ENCODE measurements at regions not wholly inside any gene's neighbourhood (a gene's known extent, or its start where the extent isn't known, plus 50 kb on each side); places are given as distances from the start of the nearest gene placed in this dataset.

DNA sequence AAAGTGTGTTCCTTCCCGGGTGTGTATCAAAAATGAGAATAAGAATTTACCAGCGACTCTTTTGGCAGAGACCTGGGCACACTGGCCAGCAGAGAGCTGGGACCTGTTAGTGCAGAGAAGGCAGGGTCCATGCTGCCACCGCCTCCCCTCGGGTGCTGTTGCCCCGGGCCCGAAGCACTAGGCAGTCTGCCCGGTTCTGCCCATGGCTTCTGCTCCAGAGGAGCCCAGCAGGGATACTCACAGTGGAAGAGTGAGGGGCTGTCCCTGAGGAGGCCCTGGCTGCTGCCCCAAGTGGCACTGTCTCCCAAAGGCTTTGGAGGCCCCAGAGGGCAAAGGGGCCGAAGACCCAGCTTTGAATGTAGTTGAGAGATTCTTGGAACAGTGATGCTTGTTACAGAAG lies 80.5 kb downstream of the MIS18A start:
- Histone ChIP-seq H3K36me3 (no peaks in the 10 kb centered on the region), H3K4me3 (no peak overlapping the region), H3K4me1 (no peaks in the 10 kb centered on the region), H3K27me3 (ENCODE audit: low read depth) (no peaks in the 10 kb centered on the region), H3K27ac (replicated peaks) (no peak overlapping the region), H3K9me3 (replicated peaks) (no peaks in the 10 kb centered on the region)
- TF ChIP-seq, protein P1, sequence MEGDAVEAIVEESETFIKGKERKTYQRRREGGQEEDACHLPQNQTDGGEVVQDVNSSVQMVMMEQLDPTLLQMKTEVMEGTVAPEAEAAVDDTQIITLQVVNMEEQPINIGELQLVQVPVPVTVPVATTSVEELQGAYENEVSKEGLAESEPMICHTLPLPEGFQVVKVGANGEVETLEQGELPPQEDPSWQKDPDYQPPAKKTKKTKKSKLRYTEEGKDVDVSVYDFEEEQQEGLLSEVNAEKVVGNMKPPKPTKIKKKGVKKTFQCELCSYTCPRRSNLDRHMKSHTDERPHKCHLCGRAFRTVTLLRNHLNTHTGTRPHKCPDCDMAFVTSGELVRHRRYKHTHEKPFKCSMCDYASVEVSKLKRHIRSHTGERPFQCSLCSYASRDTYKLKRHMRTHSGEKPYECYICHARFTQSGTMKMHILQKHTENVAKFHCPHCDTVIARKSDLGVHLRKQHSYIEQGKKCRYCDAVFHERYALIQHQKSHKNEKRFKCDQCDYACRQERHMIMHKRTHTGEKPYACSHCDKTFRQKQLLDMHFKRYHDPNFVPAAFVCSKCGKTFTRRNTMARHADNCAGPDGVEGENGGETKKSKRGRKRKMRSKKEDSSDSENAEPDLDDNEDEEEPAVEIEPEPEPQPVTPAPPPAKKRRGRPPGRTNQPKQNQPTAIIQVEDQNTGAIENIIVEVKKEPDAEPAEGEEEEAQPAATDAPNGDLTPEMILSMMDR (IDR thresholded peaks at IDR 0.05; ENCODE audit: borderline replicate concordance), result no peak
- no peak for DNase-seq
- intact Hi-C loops (cut with micrococcal nuclease), result no loop called here

- H3K36me3 ChIP-seq, result no peaks in the 10 kb centered on the region
- intact Hi-C loops (cut with micrococcal nuclease), result no loop called here
- H3K4me3 ChIP-seq, result no peak overlapping the region
- no peaks in the 10 kb centered on the region for H3K27me3 ChIP-seq (ENCODE audit: low read depth)
- no peak for DNase-seq
- H3K4me1 ChIP-seq, result no peaks in the 10 kb centered on the region
- H3K27ac ChIP-seq (replicated peaks), result no peak overlapping the region
- H3K9me3 ChIP-seq (replicated peaks), result no peaks in the 10 kb centered on the region
- TF ChIP-seq, protein P1 (IDR thresholded peaks at IDR 0.05; ENCODE audit: borderline replicate concordance), result no peak
These were observed 81.0 kb downstream of the MIS18A start for GRCh38 chr21:32197896-32198295.

DNA sequence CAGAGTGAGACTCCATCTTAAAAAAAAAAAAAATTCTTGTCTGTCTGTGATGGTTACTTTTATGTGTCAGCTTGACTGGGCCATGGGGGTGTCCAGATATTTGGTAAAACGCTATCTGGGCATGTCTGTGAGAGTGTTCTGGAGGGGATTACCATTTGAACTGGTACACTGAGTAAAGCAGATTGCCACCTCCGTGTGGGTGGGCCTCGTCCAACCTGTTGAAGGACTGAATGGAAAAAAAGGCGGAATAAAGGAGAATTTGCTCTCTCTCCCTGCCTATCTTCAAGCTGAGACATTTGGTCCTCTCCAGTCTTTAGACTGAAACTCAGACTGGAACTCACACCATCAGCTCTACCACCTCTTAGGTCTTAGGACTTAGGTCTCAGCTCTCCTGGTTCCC lies 82.8 kb downstream of the MIS18A start:
- intact Hi-C loops (cut with micrococcal nuclease), result no loop called here
- TF ChIP-seq, protein P1 (IDR thresholded peaks at IDR 0.05; ENCODE audit: borderline replicate concordance), result no peak

GRCh38 chr21:32193098-32193465 lies 85.8 kb downstream of the MIS18A start:
- no peak for DNase-seq
- Histone ChIP-seq H3K9me3 (replicated peaks) (no peaks in the 10 kb centered on the region), H3K4me1 (no peaks in the 10 kb centered on the region), H3K27me3 (ENCODE audit: low read depth) (no peaks in the 10 kb centered on the region), H3K27ac (replicated peaks) (no peak overlapping the region), H3K36me3 (no peaks in the 10 kb centered on the region), H3K4me3 (no peak overlapping the region)
- intact Hi-C loops (cut with micrococcal nuclease), result no loop called here
- TF ChIP-seq, protein P1 (IDR thresholded peaks at IDR 0.05; ENCODE audit: borderline replicate concordance), result no peak

More for the DNA sequence above, 82.8 kb downstream of the MIS18A start:
- H3K27me3 ChIP-seq (ENCODE audit: low read depth), result no peaks in the 10 kb centered on the region
- H3K27ac ChIP-seq (replicated peaks), result no peak overlapping the region
- no peaks in the 10 kb centered on the region for H3K9me3 ChIP-seq (replicated peaks)
- no peaks in the 10 kb centered on the region for H3K4me1 ChIP-seq
- DNase-seq, result no peak
- H3K36me3 ChIP-seq, result no peaks in the 10 kb centered on the region
- no peak overlapping the region for H3K4me3 ChIP-seq

DNA sequence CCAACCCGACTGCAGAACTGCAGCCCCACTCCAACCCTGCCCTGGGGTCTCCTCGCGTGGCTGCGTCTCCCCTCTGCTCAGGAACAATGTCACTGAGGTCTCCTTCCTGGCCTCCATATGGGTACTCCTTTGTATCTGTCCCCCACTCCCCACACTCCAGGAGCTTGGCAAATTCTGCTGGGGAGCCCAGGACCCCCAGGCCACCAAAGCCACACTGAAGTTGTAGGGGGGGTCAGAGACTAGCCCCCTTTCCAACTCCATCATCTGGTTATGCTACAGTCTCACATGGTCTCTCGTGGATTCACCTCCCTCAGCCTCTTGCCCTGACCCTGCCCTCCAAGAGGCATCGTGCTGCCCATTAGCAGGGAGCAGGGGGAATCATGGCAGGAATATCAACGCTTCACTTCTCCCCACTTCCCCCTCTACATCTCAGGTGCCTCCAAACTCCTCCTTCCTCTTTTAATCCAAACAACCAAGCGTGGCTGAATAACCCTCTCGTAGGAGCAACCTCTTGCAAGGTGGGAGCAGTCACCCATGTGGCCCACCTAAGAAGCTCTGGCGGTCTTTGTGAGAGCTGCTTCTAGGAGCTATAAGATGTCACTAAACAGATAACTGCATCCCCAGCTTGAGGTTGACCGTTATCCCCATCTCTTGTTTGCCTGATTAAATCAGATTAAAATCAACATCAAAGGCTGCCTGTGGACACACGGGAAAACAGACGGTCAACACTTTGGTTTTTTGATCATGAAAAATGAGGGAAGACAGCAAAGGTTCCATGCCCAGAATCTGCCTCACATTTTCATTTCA lies 86.4 kb downstream of the MIS18A start:
- intact Hi-C loops (cut with micrococcal nuclease), result no loop called here
- no peaks in the 10 kb centered on the region for H3K27me3 ChIP-seq (ENCODE audit: low read depth)
- H3K4me3 ChIP-seq, result no peak overlapping the region
- H3K4me1 ChIP-seq, result no peaks in the 10 kb centered on the region
- DNase-seq, result no peak
- H3K9me3 ChIP-seq (replicated peaks), result no peaks in the 10 kb centered on the region
- H3K27ac ChIP-seq (replicated peaks), result no peak overlapping the region
- TF ChIP-seq, protein P1 (IDR thresholded peaks at IDR 0.05; ENCODE audit: borderline replicate concordance), result no peak
- no peaks in the 10 kb centered on the region for H3K36me3 ChIP-seq

All from left ventricle myocardium inferior (tissue), 1 donor.